IMR-90 (cell line): ENCODE measurements at regions not wholly inside any gene's neighbourhood (a gene's known extent, or its start where the extent isn't known, plus 50 kb on each side); places are given as distances from the start of the nearest gene placed in this dataset.

Experiments used
- ATAC-seq: fragments of 200-7000 bp; cut with Tn5 transposase; 2 replicates; pipeline ENCODE4 v1.9.1; 2020; ENCODE audit warnings: low read depth, mild to moderate bottlenecking, moderate library complexity
- BruUV-seq: library from RNA; stranded (reverse); fragments of 400-500 nt; replicated peaks from 2 replicates; lab custom pipeline; 2021; lab: Mats Ljungman, UMichigan
- CTCF ChIA-PET: fragments of 300-600 bp; formaldehyde crosslinking; extraction: SDS; loops from one replicate; lab custom pipeline; 2021; ENCODE audit warnings: antibody characterized with exemption; lab: Yijun Ruan, JAX
- POLR2A ChIA-PET: fragments of 300-600 bp; sonication (Branson Sonifier 250); formaldehyde crosslinking; loops from one replicate; lab custom pipeline; 2022; ENCODE audit warnings: antibody characterized with exemption; ENCODE audit not compliant: unreplicated experiment; lab: Charles Lee
- DNase-seq: peaks from one replicate; pipeline ENCODE4 v3.0.0; 2013
- H2AFZ ChIP-seq: replicated peaks from 2 replicates; pipeline ENCODE3; 2013; ENCODE audit warnings: low read length, mild to moderate bottlenecking; ENCODE audit not compliant: poor library complexity
- H2AK5ac ChIP-seq: 2 replicates; pipeline ENCODE4 v1.6.1; 2013; ENCODE audit warnings: low read depth, low read length, inconsistent platforms
- H2AK9ac ChIP-seq: replicated peaks from 2 replicates; pipeline ENCODE3; 2013; ENCODE audit warnings: mild to moderate bottlenecking, low read depth, low read length, moderate library complexity; ENCODE audit not compliant: poor library complexity
- H2BK120ac ChIP-seq: 2 replicates; pipeline ENCODE4 v1.6.1; 2013; ENCODE audit warnings: low read depth, low read length, inconsistent platforms
- H2BK15ac ChIP-seq: 3 replicates; pipeline ENCODE4 v1.6.1; 2013; ENCODE audit warnings: low read depth, low read length, inconsistent platforms
- H2BK20ac ChIP-seq: 2 replicates; pipeline ENCODE4 v1.6.1; 2013; ENCODE audit warnings: low read depth, mild to moderate bottlenecking, inconsistent platforms, low read length, moderate library complexity
- H2BK5ac ChIP-seq: 2 replicates; pipeline ENCODE4 v1.6.1; 2013; ENCODE audit warnings: mild to moderate bottlenecking, low read depth, low read length, inconsistent platforms; ENCODE audit not compliant: poor library complexity, severe bottlenecking
- H3K14ac ChIP-seq: replicated peaks from 2 replicates; pipeline ENCODE4 v1.6.1; 2013; ENCODE audit warnings: low read depth, low read length, inconsistent platforms
- H3K18ac ChIP-seq: 2 replicates; pipeline ENCODE4 v1.6.1; 2013; ENCODE audit warnings: low read depth, low read length, control low read depth
- H3K23ac ChIP-seq: 2 replicates; pipeline ENCODE4 v1.6.1; 2013; ENCODE audit warnings: low read depth, low read length, inconsistent platforms
- H3K27ac ChIP-seq: 2 replicates; pipeline ENCODE4 v1.5.1; 2013; ENCODE audit warnings: mild to moderate bottlenecking, control low read depth, low read length; ENCODE audit not compliant: insufficient read depth
- H3K27me3 ChIP-seq: 2 replicates; pipeline ENCODE4 v1.6.1; 2013; ENCODE audit warnings: low read length; ENCODE audit not compliant: control insufficient read depth, insufficient read depth
- H3K36me3 ChIP-seq: 2 replicates; pipeline ENCODE4 v1.6.1; 2013; ENCODE audit warnings: low read length, mixed read lengths; ENCODE audit not compliant: control insufficient read depth, insufficient read depth
- H3K4ac ChIP-seq: 2 replicates; pipeline ENCODE4 v1.6.1; 2013; ENCODE audit warnings: low read depth, low read length, inconsistent platforms
- H3K4me1 ChIP-seq: 2 replicates; pipeline ENCODE4 v1.6.1; 2013; ENCODE audit warnings: low read length, mixed read lengths; ENCODE audit not compliant: control insufficient read depth, insufficient read depth
- H3K4me2 ChIP-seq: 2 replicates; pipeline ENCODE4 v1.6.1; 2013; ENCODE audit warnings: low read depth, mild to moderate bottlenecking, control low read depth, low read length, moderate library complexity
- H3K4me3 ChIP-seq: 2 replicates; pipeline ENCODE4 v1.5.1; 2013; ENCODE audit warnings: low read depth, mild to moderate bottlenecking, control low read depth, low read length, moderate library complexity; ENCODE audit not compliant: insufficient read depth
- H3K56ac ChIP-seq: 2 replicates; pipeline ENCODE4 v1.6.1; 2013; ENCODE audit warnings: low read length, inconsistent platforms; ENCODE audit not compliant: insufficient read depth; ENCODE audit errors: extremely low read depth
- H3K79me1 ChIP-seq, 2 experiments: 2 replicates each; pipeline ENCODE4 v1.6.1; 2013; ENCODE audit warnings: low read length in 2 of 2, inconsistent platforms in 1 of 2, low read depth in 1 of 2
- H3K9ac ChIP-seq: 2 replicates; pipeline ENCODE4 v1.6.1; 2013; ENCODE audit warnings: low read depth, low read length, control low read depth
- H3K9me1 ChIP-seq: 2 replicates; pipeline ENCODE4 v1.6.1; 2013; ENCODE audit warnings: low read length, inconsistent platforms; ENCODE audit not compliant: insufficient read depth
- H3K9me3 ChIP-seq: 2 replicates; pipeline ENCODE4 v1.6.1; 2013; ENCODE audit warnings: low read length; ENCODE audit not compliant: control insufficient read depth, insufficient read depth
- H4K20me1 ChIP-seq: 2 replicates; pipeline ENCODE4 v1.6.1; 2013; ENCODE audit warnings: low read length, inconsistent platforms; ENCODE audit not compliant: insufficient read depth
- H4K5ac ChIP-seq: 2 replicates; pipeline ENCODE4 v1.6.1; 2013; ENCODE audit warnings: mild to moderate bottlenecking, low read depth, low read length, control low read depth
- H4K8ac ChIP-seq, 2 experiments: 2 replicates each; pipeline ENCODE4 v1.6.1; 2013; ENCODE audit warnings: low read depth in 2 of 2, low read length in 2 of 2, control low read depth in 1 of 2, inconsistent platforms in 1 of 2
- H4K91ac ChIP-seq: 2 replicates; pipeline ENCODE4 v1.6.1; 2013; ENCODE audit warnings: low read depth, low read length, inconsistent platforms; ENCODE audit not compliant: insufficient read depth
- BHLHE40 ChIP-seq: fragments of 150-350 bp; IDR thresholded peaks from 2 replicates; pipeline ENCODE4 v1.6.1; 2016; ENCODE audit warnings: mild to moderate bottlenecking, low read depth, low read length
- CEBPB ChIP-seq: IDR thresholded peaks from 2 replicates; pipeline ENCODE4 v1.6.1; 2012; ENCODE audit warnings: low read depth, low read length, improper control_type of control experiment
- FOS ChIP-seq: fragments of 150-350 bp; IDR thresholded peaks from 2 replicates; pipeline ENCODE4 v1.6.1; 2016; ENCODE audit warnings: low read depth, low read length
- MAFK ChIP-seq: IDR thresholded peaks from 2 replicates; pipeline ENCODE4 v1.6.1; 2012; ENCODE audit warnings: low read depth, low read length, improper control_type of control experiment
- MAZ ChIP-seq: IDR thresholded peaks from 2 replicates; pipeline ENCODE4 v1.6.1; 2012; ENCODE audit warnings: low read depth, mild to moderate bottlenecking, low read length, improper control_type of control experiment, moderate library complexity, borderline replicate concordance
- MXI1 ChIP-seq: IDR thresholded peaks from 2 replicates; pipeline ENCODE4 v1.6.1; 2012; ENCODE audit warnings: low read depth, mild to moderate bottlenecking, low read length, moderate library complexity, borderline replicate concordance
- NFE2L2 ChIP-seq: fragments of 150-350 bp; IDR thresholded peaks from 2 replicates; pipeline ENCODE4 v1.6.1; 2016; ENCODE audit warnings: low read depth, mild to moderate bottlenecking, low read length
- POLR2A ChIP-seq: IDR thresholded peaks from 2 replicates; pipeline ENCODE4 v1.6.1; 2012; ENCODE audit warnings: mild to moderate bottlenecking, low read depth, low read length
- RCOR1 ChIP-seq: IDR thresholded peaks from 2 replicates; pipeline ENCODE4 v1.6.1; 2012; ENCODE audit warnings: mild to moderate bottlenecking, low read length, improper control_type of control experiment; ENCODE audit not compliant: insufficient replicate concordance
- RFX5 ChIP-seq: IDR thresholded peaks from 2 replicates; pipeline ENCODE4 v1.8.0; 2012; ENCODE audit warnings: low read depth, mild to moderate bottlenecking, low read length, moderate library complexity
- SMC3 ChIP-seq: fragments of 150-350 bp; IDR thresholded peaks from 2 replicates; pipeline ENCODE4 v1.6.1; 2016; ENCODE audit warnings: low read depth, mild to moderate bottlenecking, antibody characterized with exemption, low read length, moderate library complexity
- WGBS, 2 experiments: methylation state at CpG; one replicate each; pipeline versions ENCODE4 v1.1.5 to v1.1.7; 2013; ENCODE audit warnings: missing lambda C conversion rate in 2 of 2; ENCODE audit not compliant: insufficient read length in 1 of 2; ENCODE audit errors: extremely low coverage in 2 of 2; 5-methylcytosine and 5-hydroxymethylcytosine counted together
- dilution Hi-C: fragments of 300-500 bp; cut with HindIII; formaldehyde crosslinking; loops from one replicate; pipeline ENCODE4 v1.14.3; 2018; ENCODE audit warnings: low sequenced_read_pairs; ENCODE audit not compliant: unreplicated experiment
- in situ Hi-C: fragments of 300-500 bp; cut with MboI; formaldehyde crosslinking; loops from 3 replicates; pipeline ENCODE4 v1.14.3; 2019; ENCODE audit warnings: low sequenced_read_pairs, inconsistent platforms, mixed read lengths
- intact Hi-C: fragments of 100-400 bp; cut with micrococcal nuclease; formaldehyde crosslinking; loops from 2 replicates; pipeline ENCODE4 v1.10.0; 2022
- TF ChIP-seq, protein P1 (sequence below): conservative IDR thresholded peaks from 2 replicates; pipeline ENCODE4 v1.5.1; 2012; ENCODE audit warnings: mild to moderate bottlenecking, low read depth, low read length, improper control_type of control experiment
- TF ChIP-seq, protein P2 (sequence below): fragments of 150-350 bp; IDR thresholded peaks from 2 replicates; pipeline ENCODE4 v1.6.1; 2017; ENCODE audit warnings: mild to moderate bottlenecking, antibody characterized with exemption, low read length, low read depth
- TF ChIP-seq, protein P3 (sequence below): fragments of 150-350 bp; IDR thresholded peaks from 2 replicates; pipeline ENCODE4 v1.6.1; 2016; ENCODE audit warnings: low read depth, mild to moderate bottlenecking, low read length, moderate library complexity, borderline replicate concordance

DNA sequence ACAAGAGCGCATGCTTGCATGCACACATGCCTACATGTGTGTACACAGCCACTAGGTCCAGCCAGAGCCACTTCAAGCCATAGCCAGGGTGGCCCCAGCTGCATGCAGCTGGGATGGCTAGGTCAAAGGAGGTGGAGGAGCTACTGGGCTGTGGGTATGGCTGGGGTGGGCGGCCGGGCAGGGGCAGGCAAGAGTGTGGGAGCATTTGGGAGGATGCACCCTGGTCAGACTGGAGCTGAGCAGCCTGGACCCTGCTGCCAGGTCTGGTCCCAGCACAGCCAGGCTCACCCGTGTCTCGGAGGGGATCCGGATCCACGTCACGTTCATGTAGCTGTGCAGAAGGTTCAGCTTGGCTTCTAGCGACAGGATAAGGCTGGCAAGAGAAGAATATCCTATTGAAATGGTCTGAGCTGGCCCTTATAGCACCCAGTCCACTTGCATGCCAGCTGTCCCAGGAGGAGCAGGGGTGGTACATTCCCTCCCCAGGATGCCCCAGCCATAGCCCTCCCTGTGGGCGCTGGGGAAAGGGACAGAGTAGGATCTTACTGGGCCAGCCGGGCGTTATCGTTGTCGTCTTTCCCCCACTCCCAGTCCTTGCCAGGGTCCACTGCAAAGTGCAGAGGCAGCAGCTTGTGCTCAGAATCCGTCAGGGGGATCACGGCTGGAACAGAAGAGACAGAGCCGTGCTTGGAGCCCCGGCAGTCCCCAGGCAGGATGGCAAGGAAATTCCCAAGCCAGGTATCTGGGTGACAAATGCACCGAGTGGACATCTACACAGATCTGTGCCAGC is 160.5 kb downstream of the KLF13 start:
- Histone ChIP-seq H4K20me1 (no peaks in the 10 kb centered on the region; the same call in 1 of the 2 replicates), H3K27me3 (peaks cover 22% of the 10 kb centered on the region), H2BK120ac (no peak overlapping the region), H3K9ac (no peak overlapping the region), H4K91ac (no peak overlapping the region), H3K9me1 (peaks cover 3% of the 10 kb centered on the region; the same call in 1 of the 2 replicates), H3K23ac (no peak overlapping the region), H3K4me2 (no peak overlapping the region), H3K18ac (no peak overlapping the region), H4K5ac (no peak overlapping the region), H2AK5ac (no peak overlapping the region; the same call in 1 of the 2 replicates), H3K79me1 (no peaks in the 10 kb centered on the region), H2AK9ac (no peak overlapping the region), H3K4me3 (no peak overlapping the region), H3K9me3 (peaks cover 7% of the 10 kb centered on the region), H2AFZ (peak overlapping the region; percentile 10), H3K27ac (no peak overlapping the region), H2BK20ac (no peak overlapping the region; the same call in 1 of the 2 replicates), H4K8ac (no peak overlapping the region), H2BK15ac (no peak overlapping the region), H2BK5ac (no peak overlapping the region), H3K4ac (no peak overlapping the region), H3K4me1 (peaks cover 2% of the 10 kb centered on the region), H3K56ac (no peak overlapping the region), H3K14ac (no peak overlapping the region), H3K36me3 (no peaks in the 10 kb centered on the region)
- ChIA-PET CTCF (interaction anchor here (3.0 to 3.2 kb wide), 2 partner anchors 14 to 273 kb away, joined by 12 to 13 read pairs; no protein-coding TSS in a partner anchor), POLR2A (no interaction called here)
- in situ Hi-C loops: loop anchor here (5.0 to 25.0 kb wide), 4 partner anchors 122 to 825 kb away; partner anchors contain the start of gene KLF13
- WGBS, 2 experiments: 80% methylated on average over 7 of the region's 19 CpGs; no CpG with 5 or more reads in 1 of the 2 experiments
- dilution Hi-C loops: no loop called here
- intact Hi-C loops: loop anchor here (10.0 kb wide), 1 partner anchor 582 kb away; the partner anchor contains the start of gene FAN1
- no TSS peak for BruUV-seq
- no peak for ATAC-seq
- DNase-seq: no peak
- no peak for TF ChIP-seq RFX5
- no peak for TF ChIP-seq MAFK
- no peak for TF ChIP-seq MAZ
- TF ChIP-seq, protein P1, sequence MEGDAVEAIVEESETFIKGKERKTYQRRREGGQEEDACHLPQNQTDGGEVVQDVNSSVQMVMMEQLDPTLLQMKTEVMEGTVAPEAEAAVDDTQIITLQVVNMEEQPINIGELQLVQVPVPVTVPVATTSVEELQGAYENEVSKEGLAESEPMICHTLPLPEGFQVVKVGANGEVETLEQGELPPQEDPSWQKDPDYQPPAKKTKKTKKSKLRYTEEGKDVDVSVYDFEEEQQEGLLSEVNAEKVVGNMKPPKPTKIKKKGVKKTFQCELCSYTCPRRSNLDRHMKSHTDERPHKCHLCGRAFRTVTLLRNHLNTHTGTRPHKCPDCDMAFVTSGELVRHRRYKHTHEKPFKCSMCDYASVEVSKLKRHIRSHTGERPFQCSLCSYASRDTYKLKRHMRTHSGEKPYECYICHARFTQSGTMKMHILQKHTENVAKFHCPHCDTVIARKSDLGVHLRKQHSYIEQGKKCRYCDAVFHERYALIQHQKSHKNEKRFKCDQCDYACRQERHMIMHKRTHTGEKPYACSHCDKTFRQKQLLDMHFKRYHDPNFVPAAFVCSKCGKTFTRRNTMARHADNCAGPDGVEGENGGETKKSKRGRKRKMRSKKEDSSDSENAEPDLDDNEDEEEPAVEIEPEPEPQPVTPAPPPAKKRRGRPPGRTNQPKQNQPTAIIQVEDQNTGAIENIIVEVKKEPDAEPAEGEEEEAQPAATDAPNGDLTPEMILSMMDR: no peak
- TF ChIP-seq, protein P2, sequence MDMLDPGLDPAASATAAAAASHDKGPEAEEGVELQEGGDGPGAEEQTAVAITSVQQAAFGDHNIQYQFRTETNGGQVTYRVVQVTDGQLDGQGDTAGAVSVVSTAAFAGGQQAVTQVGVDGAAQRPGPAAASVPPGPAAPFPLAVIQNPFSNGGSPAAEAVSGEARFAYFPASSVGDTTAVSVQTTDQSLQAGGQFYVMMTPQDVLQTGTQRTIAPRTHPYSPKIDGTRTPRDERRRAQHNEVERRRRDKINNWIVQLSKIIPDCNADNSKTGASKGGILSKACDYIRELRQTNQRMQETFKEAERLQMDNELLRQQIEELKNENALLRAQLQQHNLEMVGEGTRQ: no peak
- no peak for TF ChIP-seq RCOR1
- TF ChIP-seq CEBPB: no peak
- TF ChIP-seq FOS: no peak
- TF ChIP-seq, protein P3, sequence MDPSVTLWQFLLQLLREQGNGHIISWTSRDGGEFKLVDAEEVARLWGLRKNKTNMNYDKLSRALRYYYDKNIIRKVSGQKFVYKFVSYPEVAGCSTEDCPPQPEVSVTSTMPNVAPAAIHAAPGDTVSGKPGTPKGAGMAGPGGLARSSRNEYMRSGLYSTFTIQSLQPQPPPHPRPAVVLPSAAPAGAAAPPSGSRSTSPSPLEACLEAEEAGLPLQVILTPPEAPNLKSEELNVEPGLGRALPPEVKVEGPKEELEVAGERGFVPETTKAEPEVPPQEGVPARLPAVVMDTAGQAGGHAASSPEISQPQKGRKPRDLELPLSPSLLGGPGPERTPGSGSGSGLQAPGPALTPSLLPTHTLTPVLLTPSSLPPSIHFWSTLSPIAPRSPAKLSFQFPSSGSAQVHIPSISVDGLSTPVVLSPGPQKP: no peak
- no peak for TF ChIP-seq NFE2L2
- no peak for TF ChIP-seq POLR2A
- no peak for TF ChIP-seq BHLHE40
- TF ChIP-seq SMC3: no peak
- no peak for TF ChIP-seq MXI1
